ENCODE measurements at regions not wholly inside any gene's neighbourhood (a gene's known extent, or its start where the extent isn't known, plus 50 kb on each side); places are given as distances from the start of the nearest gene placed in this dataset.

DNA sequence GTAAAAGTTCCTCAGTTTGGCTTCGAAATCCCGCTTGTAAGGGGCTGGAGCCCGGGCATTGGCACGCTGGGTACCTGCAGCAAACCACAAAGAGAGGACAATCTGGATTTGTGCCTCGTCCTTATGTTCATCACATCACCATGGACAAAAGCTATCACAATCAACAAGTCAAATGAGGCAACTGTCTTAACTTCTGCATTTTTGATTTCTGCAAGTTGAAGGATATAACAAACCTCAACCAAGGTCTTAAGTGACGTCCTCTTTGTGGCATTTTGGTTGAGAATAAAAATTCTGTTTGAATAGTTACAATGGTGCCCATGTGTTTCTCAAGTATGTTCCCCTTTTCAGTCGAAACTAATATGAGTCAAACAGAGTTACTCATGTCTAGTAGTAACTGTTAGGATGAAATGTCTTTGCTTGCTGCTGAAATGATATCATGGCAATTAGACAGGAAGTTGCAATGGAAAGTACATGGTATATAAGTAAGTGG lies 70.8 kb upstream of the STK17B start:
- Histone ChIP-seq H3K4me1 (replicated peaks in 1 of 2) (peaks cover 0 to 10% of the 10 kb centered on the region in 2 donors), H3K9me3 (replicated peaks in 1 of 3) (no peaks in the 10 kb centered on the region), H3K36me3 (replicated peaks in 1 of 2) (no peaks in the 10 kb centered on the region), H3K4me3 (no peak overlapping the region), H3K27ac (peak overlapping the region; percentile 14 to 67 (median 19)), H3K27me3 (no peaks in the 10 kb centered on the region)
- 62 to 78% (median 73%) methylated on average over 7 of the region's 7 CpGs for WGBS, 4 donors
- DNase-seq = peak in 1 of 7 donors; percentile 26
- no peak for TF ChIP-seq POLR2A (IDR thresholded peaks at IDR 0.05)
- TF ChIP-seq, protein P1, sequence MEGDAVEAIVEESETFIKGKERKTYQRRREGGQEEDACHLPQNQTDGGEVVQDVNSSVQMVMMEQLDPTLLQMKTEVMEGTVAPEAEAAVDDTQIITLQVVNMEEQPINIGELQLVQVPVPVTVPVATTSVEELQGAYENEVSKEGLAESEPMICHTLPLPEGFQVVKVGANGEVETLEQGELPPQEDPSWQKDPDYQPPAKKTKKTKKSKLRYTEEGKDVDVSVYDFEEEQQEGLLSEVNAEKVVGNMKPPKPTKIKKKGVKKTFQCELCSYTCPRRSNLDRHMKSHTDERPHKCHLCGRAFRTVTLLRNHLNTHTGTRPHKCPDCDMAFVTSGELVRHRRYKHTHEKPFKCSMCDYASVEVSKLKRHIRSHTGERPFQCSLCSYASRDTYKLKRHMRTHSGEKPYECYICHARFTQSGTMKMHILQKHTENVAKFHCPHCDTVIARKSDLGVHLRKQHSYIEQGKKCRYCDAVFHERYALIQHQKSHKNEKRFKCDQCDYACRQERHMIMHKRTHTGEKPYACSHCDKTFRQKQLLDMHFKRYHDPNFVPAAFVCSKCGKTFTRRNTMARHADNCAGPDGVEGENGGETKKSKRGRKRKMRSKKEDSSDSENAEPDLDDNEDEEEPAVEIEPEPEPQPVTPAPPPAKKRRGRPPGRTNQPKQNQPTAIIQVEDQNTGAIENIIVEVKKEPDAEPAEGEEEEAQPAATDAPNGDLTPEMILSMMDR (IDR thresholded peaks at IDR 0.05) = no peak
- intact Hi-C loops (cut with DNase I) = no loop called here

GRCh38 chr2:196244516-196244915 lies 73.1 kb upstream of the STK17B start:
- DNase-seq = no peak
- no peak overlapping the region for H3K27ac ChIP-seq
- H3K4me3 ChIP-seq = no peak overlapping the region
- WGBS, 4 donors = 89 to 95% (median 93%) methylated on average over 2 of the region's 2 CpGs
- no peaks in the 10 kb centered on the region for H3K36me3 ChIP-seq (replicated peaks in 1 of 2)
- H3K9me3 ChIP-seq (replicated peaks in 1 of 3) = no peaks in the 10 kb centered on the region
- H3K27me3 ChIP-seq = no peaks in the 10 kb centered on the region
- H3K4me1 ChIP-seq (replicated peaks in 1 of 2) = peaks cover 0 to 10% of the 10 kb centered on the region in 2 donors
- intact Hi-C loops (cut with DNase I) = no loop called here
- TF ChIP-seq POLR2A (IDR thresholded peaks at IDR 0.05) = no peak
- TF ChIP-seq, protein P1 (IDR thresholded peaks at IDR 0.05) = no peak

GRCh38 chr2:196244966-196245365 lies 73.6 kb upstream of the STK17B start:
- Histone ChIP-seq H3K27me3 (no peaks in the 10 kb centered on the region), H3K4me3 (no peak overlapping the region), H3K36me3 (replicated peaks in 1 of 2) (no peaks in the 10 kb centered on the region), H3K4me1 (replicated peaks in 1 of 2) (peaks cover 0 to 5% of the 10 kb centered on the region in 2 donors), H3K9me3 (replicated peaks in 1 of 3) (no peaks in the 10 kb centered on the region), H3K27ac (no peak overlapping the region)
- intact Hi-C loops (cut with DNase I) = no loop called here
- TF ChIP-seq, protein P1 (IDR thresholded peaks at IDR 0.05) = no peak
- no peak for TF ChIP-seq POLR2A (IDR thresholded peaks at IDR 0.05)
- WGBS, 4 donors = 89 to 96% (median 93%) methylated on average over 4 of the region's 4 CpGs
- no peak for DNase-seq

DNA sequence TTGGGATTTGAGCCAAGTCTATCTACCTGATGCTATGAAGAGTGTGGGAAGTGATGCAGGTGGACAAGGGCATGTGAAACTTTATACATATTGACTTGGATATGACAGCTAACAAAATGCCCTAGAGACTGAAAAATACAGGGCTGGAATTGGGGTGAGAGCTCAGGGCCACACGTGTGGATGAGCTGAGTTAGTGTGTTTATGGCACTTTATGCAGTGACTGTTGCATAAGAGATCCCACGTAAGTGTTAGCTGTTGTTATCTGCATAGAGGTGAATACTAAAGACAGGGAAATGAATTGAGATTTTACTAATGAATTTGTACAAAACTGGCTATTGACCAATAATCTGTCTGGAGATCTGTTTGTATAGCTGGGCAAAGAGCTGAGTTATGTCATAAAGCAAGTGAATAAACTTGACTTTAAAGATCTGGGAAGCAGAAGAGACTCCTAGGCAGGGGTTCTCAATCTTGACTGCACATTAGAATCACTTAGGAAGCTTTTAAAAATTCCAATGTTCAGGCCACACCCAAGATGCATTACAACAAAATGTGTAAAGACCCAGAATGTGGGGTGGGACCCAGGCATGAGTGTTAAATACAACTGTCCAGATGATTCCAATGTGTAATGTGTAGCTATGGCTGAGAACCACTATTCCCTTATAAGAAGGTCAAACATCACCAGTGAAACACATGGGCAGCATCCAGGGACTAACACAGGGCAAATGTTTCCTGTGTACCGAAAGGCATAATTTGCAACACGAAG lies 74.2 kb upstream of the STK17B start:
- H3K4me1 ChIP-seq (replicated peaks in 1 of 2) = peaks cover 0 to 4% of the 10 kb centered on the region in 2 donors
- no peak overlapping the region for H3K4me3 ChIP-seq
- H3K27me3 ChIP-seq = no peaks in the 10 kb centered on the region
- DNase-seq = no peak
- H3K36me3 ChIP-seq (replicated peaks in 1 of 2) = no peaks in the 10 kb centered on the region
- H3K27ac ChIP-seq = no peak overlapping the region
- intact Hi-C loops (cut with DNase I) = no loop called here
- WGBS, 4 donors = 79 to 84% (median 81%) methylated on average over 4 of the region's 4 CpGs
- TF ChIP-seq, protein P1 (IDR thresholded peaks at IDR 0.05) = no peak
- H3K9me3 ChIP-seq (replicated peaks in 1 of 3) = no peaks in the 10 kb centered on the region

All from adrenal gland (tissue), 9 donors.